Prostate gland (tissue), 2 donors: ENCODE measurements at regions not wholly inside any gene's neighbourhood (a gene's known extent, or its start where the extent isn't known, plus 50 kb on each side); places are given as distances from the start of the nearest gene placed in this dataset.

Experiments used
- POLR2A ChIP-seq: fragments of 450-650 bp; IDR thresholded peaks from one replicate; pipeline ENCODE4 v1.6.1; 2016; ENCODE audit warnings: antibody characterized with exemption, mild to moderate bottlenecking
- TF ChIP-seq, protein P1 (sequence below), 4 experiments: fragments of 200-600 bp in 2 of 4; fragments of 450-650 bp in 2 of 4; sonication (generic) in 2 of 4; IDR thresholded peaks; 1 replicate in 3 of 4; 2 replicates in 1 of 4; pipeline ENCODE4 v1.5.1; 2016 to 2019; ENCODE audit warnings: antibody characterized with exemption in 4 of 4, mild to moderate bottlenecking in 2 of 4, moderate library complexity in 2 of 4

- no peak for TF ChIP-seq POLR2A
- TF ChIP-seq, protein P1, sequence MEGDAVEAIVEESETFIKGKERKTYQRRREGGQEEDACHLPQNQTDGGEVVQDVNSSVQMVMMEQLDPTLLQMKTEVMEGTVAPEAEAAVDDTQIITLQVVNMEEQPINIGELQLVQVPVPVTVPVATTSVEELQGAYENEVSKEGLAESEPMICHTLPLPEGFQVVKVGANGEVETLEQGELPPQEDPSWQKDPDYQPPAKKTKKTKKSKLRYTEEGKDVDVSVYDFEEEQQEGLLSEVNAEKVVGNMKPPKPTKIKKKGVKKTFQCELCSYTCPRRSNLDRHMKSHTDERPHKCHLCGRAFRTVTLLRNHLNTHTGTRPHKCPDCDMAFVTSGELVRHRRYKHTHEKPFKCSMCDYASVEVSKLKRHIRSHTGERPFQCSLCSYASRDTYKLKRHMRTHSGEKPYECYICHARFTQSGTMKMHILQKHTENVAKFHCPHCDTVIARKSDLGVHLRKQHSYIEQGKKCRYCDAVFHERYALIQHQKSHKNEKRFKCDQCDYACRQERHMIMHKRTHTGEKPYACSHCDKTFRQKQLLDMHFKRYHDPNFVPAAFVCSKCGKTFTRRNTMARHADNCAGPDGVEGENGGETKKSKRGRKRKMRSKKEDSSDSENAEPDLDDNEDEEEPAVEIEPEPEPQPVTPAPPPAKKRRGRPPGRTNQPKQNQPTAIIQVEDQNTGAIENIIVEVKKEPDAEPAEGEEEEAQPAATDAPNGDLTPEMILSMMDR (IDR thresholded peaks at IDR 0.05): no peak
Observed at GRCh38 chr2:166805753-166806152, 82.5 kb upstream of the XIRP2 start.
